Glutamatergic neuron (in vitro differentiated cells): ENCODE measurements at regions not wholly inside any gene's neighbourhood (a gene's known extent, or its start where the extent isn't known, plus 50 kb on each side); places are given as distances from the start of the nearest gene placed in this dataset.

ENCODE experiments used
- DNase-seq: peaks from one replicate; pipeline ENCODE4 v3.0.0; 2022
- H3K27ac Mint-ChIP-seq: one replicate; pipeline ENCODE4 v1.8.0; 2020; ENCODE audit warnings: mild to moderate bottlenecking, mixed read lengths, inconsistent platforms; ENCODE audit not compliant: unreplicated experiment
- H3K27me3 Mint-ChIP-seq: one replicate; pipeline ENCODE4 v1.8.0; 2020; ENCODE audit warnings: mild to moderate bottlenecking, moderate library complexity, mixed read lengths, inconsistent platforms; ENCODE audit not compliant: unreplicated experiment
- H3K36me3 Mint-ChIP-seq: one replicate; pipeline ENCODE4 v1.8.0; 2020; ENCODE audit warnings: mild to moderate bottlenecking, mixed read lengths, inconsistent platforms; ENCODE audit not compliant: unreplicated experiment
- H3K4me1 Mint-ChIP-seq: one replicate; pipeline ENCODE4 v1.8.0; 2020; ENCODE audit warnings: mild to moderate bottlenecking, low read depth, mixed read lengths, inconsistent platforms; ENCODE audit not compliant: unreplicated experiment
- H3K4me3 Mint-ChIP-seq: one replicate; pipeline ENCODE4 v1.8.0; 2020; ENCODE audit warnings: mild to moderate bottlenecking, mixed read lengths, inconsistent platforms; ENCODE audit not compliant: unreplicated experiment
- H3K9me3 Mint-ChIP-seq: one replicate; pipeline ENCODE4 v1.8.0; 2020; ENCODE audit warnings: mild to moderate bottlenecking, moderate library complexity, mixed read lengths, inconsistent platforms; ENCODE audit not compliant: unreplicated experiment
- CTCF ChIP-seq: fragments of 200-600 bp; sonication (generic); IDR thresholded peaks from one replicate; pipeline ENCODE4 v1.5.0; 2021; ENCODE audit not compliant: partially characterized antibody, unreplicated experiment

DNA sequence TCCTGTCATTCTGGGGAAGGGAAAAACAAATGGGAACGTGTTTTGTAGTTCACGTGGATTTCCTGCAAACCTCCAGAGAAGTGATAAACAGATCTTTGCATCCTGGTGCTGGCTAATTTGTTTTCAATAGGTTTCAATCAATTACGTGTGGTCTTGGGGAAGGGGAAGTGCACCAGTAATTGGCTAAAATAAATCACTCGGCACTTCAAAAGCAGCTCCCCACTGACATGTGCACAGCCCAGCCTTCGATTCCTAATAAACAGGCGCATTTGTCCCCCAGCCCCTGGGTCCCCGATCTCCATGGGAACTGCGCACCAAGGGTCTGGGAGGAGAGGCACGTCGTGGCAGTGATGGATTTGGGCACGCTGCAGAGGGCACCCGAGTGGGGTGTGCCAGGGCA lies 112.9 kb upstream of the GSE1 start:
- Mint-ChIP-seq H3K36me3 (no peaks in the 10 kb centered on the region), H3K4me3 (no peak overlapping the region), H3K9me3 (peaks cover 16% of the 10 kb centered on the region), H3K4me1 (peaks cover 48% of the 10 kb centered on the region), H3K27me3 (no peaks in the 10 kb centered on the region), H3K27ac (peak overlapping the region; percentile 49)
- DNase-seq = no peak
- no peak for TF ChIP-seq CTCF

DNA sequence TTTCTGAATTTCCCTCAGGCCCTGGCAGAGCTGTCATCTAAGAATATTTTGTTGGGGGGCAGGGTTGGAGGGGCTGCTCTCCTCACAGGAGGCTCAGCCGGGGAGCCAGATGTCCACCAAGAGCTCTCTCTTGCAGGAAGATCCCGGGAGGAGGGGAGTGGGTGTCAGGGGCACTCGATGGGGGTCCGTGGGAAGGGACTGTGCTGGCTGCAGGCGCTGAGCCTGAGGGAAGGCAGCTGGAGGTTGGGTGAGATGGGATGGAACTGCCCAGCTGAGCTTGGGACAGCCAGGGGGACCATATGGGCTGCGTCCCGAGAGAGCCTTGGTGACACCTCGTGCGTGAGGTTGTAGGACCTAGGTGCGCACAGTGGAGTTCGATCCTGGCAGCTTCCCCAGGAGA lies 111.2 kb upstream of the GSE1 start:
- peaks cover 4% of the 10 kb centered on the region for H3K27me3 Mint-ChIP-seq
- no peaks in the 10 kb centered on the region for H3K36me3 Mint-ChIP-seq
- peaks cover 15% of the 10 kb centered on the region for H3K9me3 Mint-ChIP-seq
- DNase-seq = no peak
- TF ChIP-seq CTCF = no peak
- no peak overlapping the region for H3K4me3 Mint-ChIP-seq
- H3K4me1 Mint-ChIP-seq = peaks cover 54% of the 10 kb centered on the region
- H3K27ac Mint-ChIP-seq = no peak overlapping the region

- Mint-ChIP-seq H3K9me3 (peaks cover 15% of the 10 kb centered on the region), H3K4me1 (peaks cover 57% of the 10 kb centered on the region), H3K36me3 (no peaks in the 10 kb centered on the region), H3K4me3 (no peak overlapping the region), H3K27ac (peak overlapping the region; percentile 44), H3K27me3 (peaks cover 6% of the 10 kb centered on the region)
- no peak for DNase-seq
- TF ChIP-seq CTCF = no peak
These were observed 110.8 kb upstream of the GSE1 start for GRCh38 chr16:85502357-85502756.

DNA sequence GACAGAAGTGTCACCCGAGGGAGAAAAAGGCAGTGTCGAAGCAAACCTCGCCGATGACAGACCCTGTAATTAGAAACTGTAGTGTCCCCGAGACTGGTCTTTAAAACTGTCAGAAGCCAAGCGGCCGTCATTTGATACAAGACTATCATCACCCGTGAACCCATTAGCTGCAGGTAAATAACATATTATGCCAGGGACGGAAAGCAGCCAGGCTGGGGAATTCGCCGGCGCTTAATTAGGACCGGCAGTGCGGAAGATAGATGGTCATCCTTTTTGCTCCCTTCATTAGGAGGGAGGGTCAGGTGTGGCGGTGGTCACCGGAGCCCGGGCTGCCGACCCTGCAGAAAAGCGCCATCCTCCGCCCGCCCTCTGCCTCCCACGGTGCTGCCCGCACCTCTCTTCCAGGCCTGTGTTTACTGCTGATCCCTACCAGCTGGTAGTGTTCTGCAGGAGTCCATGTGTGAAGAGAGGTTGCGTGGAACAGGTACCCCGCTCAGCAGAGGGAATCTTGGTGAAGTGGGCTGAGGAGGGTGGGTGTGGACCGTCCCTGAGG lies 109.4 kb upstream of the GSE1 start:
- no peak for DNase-seq
- Mint-ChIP-seq H3K9me3 (peaks cover 15% of the 10 kb centered on the region), H3K27me3 (peaks cover 9% of the 10 kb centered on the region), H3K4me1 (peaks cover 54% of the 10 kb centered on the region), H3K27ac (no peak overlapping the region), H3K4me3 (peak overlapping the region; percentile 34), H3K36me3 (no peaks in the 10 kb centered on the region)
- TF ChIP-seq CTCF = no peak

GRCh38 chr16:85504242-85504641 lies 108.9 kb upstream of the GSE1 start:
- TF ChIP-seq CTCF = no peak
- Mint-ChIP-seq H3K36me3 (no peaks in the 10 kb centered on the region), H3K4me1 (peaks cover 55% of the 10 kb centered on the region), H3K4me3 (no peak overlapping the region), H3K9me3 (peaks cover 11% of the 10 kb centered on the region), H3K27ac (no peak overlapping the region), H3K27me3 (peaks cover 11% of the 10 kb centered on the region)
- no peak for DNase-seq
